ENCODE measurements at regions not wholly inside any gene's neighbourhood (a gene's known extent, or its start where the extent isn't known, plus 50 kb on each side); places are given as distances from the start of the nearest gene placed in this dataset.

GRCh38 chr22:19639610-19640135 is 74.6 kb upstream of the SEPTIN5 start:
- no peaks in the 10 kb centered on the region for H3K36me3 Mint-ChIP-seq (ENCODE audit: low read depth)
- intact Hi-C loops (cut with DNase I, micrococcal nuclease), result loop anchor here (10.0 kb wide), 3 partner anchors 65 to 535 kb away; no protein-coding TSS in a partner anchor
- DNase-seq (no peak), ATAC-seq (ENCODE audit: poor library complexity) (no peak)
- peaks cover 10% of the 10 kb centered on the region for H3K27me3 Mint-ChIP-seq
- H3K4me1 Mint-ChIP-seq (ENCODE audit: low read depth), result no peaks in the 10 kb centered on the region
- H3K4me3 Mint-ChIP-seq, result no peak overlapping the region
- CTCF ChIA-PET, result no interaction called here
- TF ChIP-seq, protein P1, sequence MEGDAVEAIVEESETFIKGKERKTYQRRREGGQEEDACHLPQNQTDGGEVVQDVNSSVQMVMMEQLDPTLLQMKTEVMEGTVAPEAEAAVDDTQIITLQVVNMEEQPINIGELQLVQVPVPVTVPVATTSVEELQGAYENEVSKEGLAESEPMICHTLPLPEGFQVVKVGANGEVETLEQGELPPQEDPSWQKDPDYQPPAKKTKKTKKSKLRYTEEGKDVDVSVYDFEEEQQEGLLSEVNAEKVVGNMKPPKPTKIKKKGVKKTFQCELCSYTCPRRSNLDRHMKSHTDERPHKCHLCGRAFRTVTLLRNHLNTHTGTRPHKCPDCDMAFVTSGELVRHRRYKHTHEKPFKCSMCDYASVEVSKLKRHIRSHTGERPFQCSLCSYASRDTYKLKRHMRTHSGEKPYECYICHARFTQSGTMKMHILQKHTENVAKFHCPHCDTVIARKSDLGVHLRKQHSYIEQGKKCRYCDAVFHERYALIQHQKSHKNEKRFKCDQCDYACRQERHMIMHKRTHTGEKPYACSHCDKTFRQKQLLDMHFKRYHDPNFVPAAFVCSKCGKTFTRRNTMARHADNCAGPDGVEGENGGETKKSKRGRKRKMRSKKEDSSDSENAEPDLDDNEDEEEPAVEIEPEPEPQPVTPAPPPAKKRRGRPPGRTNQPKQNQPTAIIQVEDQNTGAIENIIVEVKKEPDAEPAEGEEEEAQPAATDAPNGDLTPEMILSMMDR (IDR thresholded peaks at IDR 0.05), result no peak
- H3K4me3 ChIP-seq (ENCODE audit: low read length), result no peak overlapping the region
- no peaks in the 10 kb centered on the region for H3K4me1 ChIP-seq (ENCODE audit: insufficient read depth, low read length)
- peaks cover 0 to under 1% of the 10 kb centered on the region in 2 experiments for H3K9me3 ChIP-seq (ENCODE audit: control insufficient read depth in 1 of 2, insufficient read depth in 1 of 2, low read length in 2 of 2)
- H3K27me3 ChIP-seq (ENCODE audit: control insufficient read depth in 1 of 2, insufficient read depth in 2 of 2, low read length in 2 of 2), result peaks cover 0 to 9% of the 10 kb centered on the region in 2 experiments
- no peak overlapping the region for H3K27ac Mint-ChIP-seq
- no peaks in the 10 kb centered on the region for H3K9me3 Mint-ChIP-seq
- POLR2A ChIA-PET, result no interaction called here
- H3K27ac ChIP-seq (ENCODE audit: low read depth in 1 of 2, low read length in 2 of 2), result no peak overlapping the region
- H3K36me3 ChIP-seq (ENCODE audit: insufficient read depth, low read length), result no peaks in the 10 kb centered on the region

DNA sequence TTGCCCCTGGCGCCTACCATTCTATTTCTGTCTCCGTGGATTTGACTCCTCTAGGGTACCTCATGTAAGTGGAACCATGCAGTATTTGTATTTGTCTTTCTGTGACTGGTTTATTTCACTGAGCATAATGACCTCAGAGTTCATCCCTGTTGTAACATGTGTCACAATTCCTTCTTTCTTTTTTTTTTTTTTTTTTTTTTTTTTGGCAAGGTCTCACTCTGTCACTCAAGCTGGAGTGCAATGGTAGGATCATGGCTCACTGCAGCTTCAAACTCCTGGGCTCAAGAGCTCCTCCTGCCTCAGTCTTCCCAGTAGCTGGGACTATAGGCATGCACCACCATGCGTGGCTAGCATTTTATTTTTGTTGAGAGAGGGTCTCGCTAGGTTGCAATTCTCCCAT is 74.0 kb upstream of the SEPTIN5 start:
- DNase-seq (no peak), ATAC-seq (ENCODE audit: poor library complexity) (no peak)
- H3K36me3 ChIP-seq (ENCODE audit: insufficient read depth, low read length), result no peaks in the 10 kb centered on the region
- Mint-ChIP-seq H3K4me3 (no peak overlapping the region), H3K9me3 (no peaks in the 10 kb centered on the region), H3K27ac (no peak overlapping the region), H3K27me3 (peaks cover 16% of the 10 kb centered on the region), H3K4me1 (ENCODE audit: low read depth) (no peaks in the 10 kb centered on the region), H3K36me3 (ENCODE audit: low read depth) (no peaks in the 10 kb centered on the region)
- ChIA-PET CTCF (no interaction called here), POLR2A (no interaction called here)
- H3K9me3 ChIP-seq (ENCODE audit: control insufficient read depth in 1 of 2, insufficient read depth in 1 of 2, low read length in 2 of 2), result peaks cover 0 to 7% of the 10 kb centered on the region in 2 experiments
- no peak overlapping the region for H3K27ac ChIP-seq (ENCODE audit: low read depth in 1 of 2, low read length in 2 of 2)
- H3K27me3 ChIP-seq (ENCODE audit: control insufficient read depth in 1 of 2, insufficient read depth in 2 of 2, low read length in 2 of 2), result peaks cover 4 to 9% of the 10 kb centered on the region in 2 experiments
- no peaks in the 10 kb centered on the region for H3K4me1 ChIP-seq (ENCODE audit: insufficient read depth, low read length)
- intact Hi-C loops (cut with DNase I, micrococcal nuclease), result no loop called here
- H3K4me3 ChIP-seq (ENCODE audit: low read length), result no peak overlapping the region
- TF ChIP-seq, protein P1 (IDR thresholded peaks at IDR 0.05), result no peak

DNA sequence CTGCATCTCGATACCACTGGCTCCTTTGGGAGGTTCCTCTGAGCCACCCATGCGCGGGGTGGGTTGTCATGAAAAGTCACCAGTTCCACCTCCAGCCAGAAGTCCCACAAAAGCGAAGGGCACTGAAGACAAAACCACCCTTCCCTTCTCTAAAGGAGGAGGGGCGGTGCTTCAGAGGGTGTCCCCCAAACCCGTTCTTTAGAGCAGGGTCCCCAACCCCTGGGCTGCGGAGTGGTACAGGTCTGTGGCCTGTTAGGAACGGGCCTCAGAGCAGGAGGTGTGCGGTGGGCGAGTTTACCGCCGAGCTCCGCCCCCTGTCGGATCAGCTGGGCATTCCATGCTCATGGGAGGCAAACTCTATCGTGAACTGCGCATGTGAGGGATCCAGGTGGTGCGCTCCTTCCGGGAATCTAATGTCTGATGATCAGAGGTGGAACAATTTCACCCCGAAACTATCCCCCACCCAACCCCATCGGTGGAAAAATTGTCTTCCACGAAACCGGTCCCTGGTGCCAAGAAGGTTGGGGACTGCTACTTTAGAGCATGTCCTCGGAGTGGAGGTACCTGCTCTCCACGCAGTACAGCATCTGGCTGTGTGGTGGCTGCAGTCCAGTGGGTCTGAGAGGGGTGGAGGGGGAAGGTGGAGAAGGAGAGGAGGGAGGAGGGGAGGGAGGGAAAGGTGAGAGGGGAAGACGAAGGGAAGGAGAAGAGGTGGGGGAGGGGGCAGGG is 72.9 kb upstream of the SEPTIN5 start:
- no peaks in the 10 kb centered on the region for H3K36me3 ChIP-seq (ENCODE audit: insufficient read depth, low read length)
- ATAC-seq (ENCODE audit: poor library complexity) (no peak), DNase-seq (no peak)
- no peaks in the 10 kb centered on the region for H3K4me1 ChIP-seq (ENCODE audit: insufficient read depth, low read length)
- ChIA-PET CTCF (no interaction called here), POLR2A (no interaction called here)
- H3K27me3 ChIP-seq (ENCODE audit: control insufficient read depth in 1 of 2, insufficient read depth in 2 of 2, low read length in 2 of 2), result peaks cover 6 to 15% of the 10 kb centered on the region in 2 experiments
- TF ChIP-seq, protein P1 (IDR thresholded peaks at IDR 0.05), result no peak
- H3K4me3 Mint-ChIP-seq, result no peak overlapping the region
- no peaks in the 10 kb centered on the region for H3K4me1 Mint-ChIP-seq (ENCODE audit: low read depth)
- H3K27ac Mint-ChIP-seq, result no peak overlapping the region
- H3K9me3 Mint-ChIP-seq, result no peaks in the 10 kb centered on the region
- intact Hi-C loops (cut with DNase I, micrococcal nuclease), result no loop called here
- no peak overlapping the region for H3K27ac ChIP-seq (ENCODE audit: low read depth in 1 of 2, low read length in 2 of 2)
- no peak overlapping the region for H3K4me3 ChIP-seq (ENCODE audit: low read length)
- H3K36me3 Mint-ChIP-seq (ENCODE audit: low read depth), result no peaks in the 10 kb centered on the region
- H3K9me3 ChIP-seq (ENCODE audit: control insufficient read depth in 1 of 2, insufficient read depth in 1 of 2, low read length in 2 of 2), result peaks cover 0 to 8% of the 10 kb centered on the region in 2 experiments
- peaks cover 20% of the 10 kb centered on the region for H3K27me3 Mint-ChIP-seq
